Heart left ventricle (tissue), 16 donors: ENCODE measurements at regions not wholly inside any gene's neighbourhood (a gene's known extent, or its start where the extent isn't known, plus 50 kb on each side); places are given as distances from the start of the nearest gene placed in this dataset.
"Not testable (repeated sequence)": the region's sequence is repeated elsewhere in the genome, so short reads cannot be mapped to it uniquely, and the experiment has no call there.

Experiments
- ATAC-seq, 4 donors: fragments of 200-7000 bp; cut with Tn5 transposase; one replicate each; pipeline ENCODE4 v1.9.1; 2020 to 2022; ENCODE audit warnings: moderate library complexity in 4 of 4, mild to moderate bottlenecking in 3 of 4, moderate number of reproducible peaks in 1 of 4
- DNase-seq, 5 donors: peaks; one replicate each; pipeline ENCODE4 v3.0.0-alpha.2; 2020
- H3K27ac ChIP-seq, 12 donors: fragments of 200-600 bp; sonication (generic) in 4 of 12; one replicate each; pipeline versions ENCODE4 v1.5.0 to v1.8.0; 2016 to 2022; ENCODE audit warnings: mild to moderate bottlenecking in 2 of 12
- H3K27me3 ChIP-seq, 9 donors: fragments of 200-600 bp; sonication (generic) in 2 of 9; one replicate each; pipeline versions ENCODE4 v1.5.1 to v1.8.0; 2016 to 2022; ENCODE audit warnings: mild to moderate bottlenecking in 3 of 9
- H3K36me3 ChIP-seq, 9 donors: fragments of 200-600 bp; sonication (generic) in 2 of 9; one replicate each; pipeline versions ENCODE4 v1.5.0 to v1.8.0; 2018 to 2022; ENCODE audit warnings: mild to moderate bottlenecking in 2 of 9
- H3K4me1 ChIP-seq, 12 donors: fragments of 200-600 bp; sonication (generic) in 4 of 12; one replicate each; pipeline versions ENCODE4 v1.5.0 to v1.8.0; 2016 to 2022; ENCODE audit warnings: mild to moderate bottlenecking in 3 of 12
- H3K4me3 ChIP-seq, 12 donors: fragments of 200-600 bp; sonication (generic) in 4 of 12; one replicate each; pipeline versions ENCODE4 v1.5.0 to v1.8.0; 2017 to 2022; ENCODE audit warnings: mild to moderate bottlenecking in 9 of 12, moderate library complexity in 4 of 12
- H3K9me3 ChIP-seq, 12 donors: fragments of 200-600 bp; sonication (generic) in 4 of 12; one replicate each; pipeline versions ENCODE4 v1.5.0 to v1.8.0; 2016 to 2022; ENCODE audit warnings: mild to moderate bottlenecking in 1 of 12
- POLR2A ChIP-seq, 2 donors: fragments of 450-650 bp; IDR thresholded peaks; one replicate each; pipeline ENCODE4 v1.6.1; 2017; ENCODE audit warnings: antibody characterized with exemption in 2 of 2, mild to moderate bottlenecking in 2 of 2, moderate library complexity in 2 of 2
- WGBS, 4 donors: extraction: QIAGEN DNeasy Blood & Tissue Kit in 2 of 4; methylation state at CpG; one replicate each; pipeline versions ENCODE4 v1.1.5 to v1.1.7; 2013 to 2018; 5-methylcytosine and 5-hydroxymethylcytosine counted together
- intact Hi-C, 10 donors: fragments of 100-400 bp; cut with DNase I; formaldehyde crosslinking; loops; one replicate each; pipeline versions ENCODE4 v1.11.1 to v1.14.2; 2022
- TF ChIP-seq, protein P1 (sequence below), 12 donors: fragments of 200-600 bp; sonication (generic) in 4 of 12; IDR thresholded peaks; one replicate each; pipeline versions ENCODE4 v1.5.0 to v1.8.0; 2018 to 2022; ENCODE audit warnings: antibody characterized with exemption in 12 of 12, mild to moderate bottlenecking in 5 of 12
- donor health status: ischemic (EF 13 %, LVEDD 7.1; RV severe dilation, severe dysfunction).
- donor health status: healthy with polysubstance abuse.
- donor health status: DM: no; HTN: yes; CAD: no.
- donor health status: DM: no; HTN: no; CAD: no.
- donor health status: ischemic (EF 25% LVEDD 6.9; RV normal size, moderate dysfunction).
- donor health status: ischemic (EF 25% LVEDD 5.7; RV mildly dilated, moderate dysfunction).
- donor health status: healthy.
- donor health status: DM: yes; HTN: yes; CAD: no.
- donor health status: ischemic (EF 35%, LVEDD 5.7; RV mildly dilated, moderate dysfunction).
- donor health status: nonischemic (EF 11% LVEDD 7.7; RV severe dilation, severe dysfunction).
- donor health status: DM: yes; HTN: yes; CAD: no.
- donor health status: PGD.
- donor health status: ischemic (EF 29% LVEDD 5.4; RV normal size, mild dysfunction).
- donor health status: nonischemic (EF 23%, LVEDD 6.1; RV moderate dilation, normal function).

DNA sequence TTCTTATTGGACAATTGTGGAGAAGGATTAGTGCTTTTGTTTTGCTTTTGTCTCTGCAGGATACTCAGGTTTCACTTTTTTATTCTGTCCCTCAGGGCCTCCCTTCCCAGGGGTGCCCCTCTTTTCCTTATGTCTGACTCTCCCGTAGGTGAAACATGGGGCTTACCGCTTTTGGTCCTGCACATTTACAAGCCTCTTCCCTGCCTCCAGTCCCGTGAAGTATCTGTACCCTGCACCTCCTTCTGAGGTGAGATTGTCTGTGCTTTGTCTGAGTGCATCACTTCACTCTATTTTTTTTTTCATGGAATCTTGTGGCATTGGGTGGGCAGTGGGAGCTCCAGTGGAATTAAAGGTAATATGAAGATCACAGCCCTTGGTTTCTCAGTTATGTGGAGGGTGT is 758.1 kb upstream of the TPTE start:
- TF ChIP-seq, protein P1, sequence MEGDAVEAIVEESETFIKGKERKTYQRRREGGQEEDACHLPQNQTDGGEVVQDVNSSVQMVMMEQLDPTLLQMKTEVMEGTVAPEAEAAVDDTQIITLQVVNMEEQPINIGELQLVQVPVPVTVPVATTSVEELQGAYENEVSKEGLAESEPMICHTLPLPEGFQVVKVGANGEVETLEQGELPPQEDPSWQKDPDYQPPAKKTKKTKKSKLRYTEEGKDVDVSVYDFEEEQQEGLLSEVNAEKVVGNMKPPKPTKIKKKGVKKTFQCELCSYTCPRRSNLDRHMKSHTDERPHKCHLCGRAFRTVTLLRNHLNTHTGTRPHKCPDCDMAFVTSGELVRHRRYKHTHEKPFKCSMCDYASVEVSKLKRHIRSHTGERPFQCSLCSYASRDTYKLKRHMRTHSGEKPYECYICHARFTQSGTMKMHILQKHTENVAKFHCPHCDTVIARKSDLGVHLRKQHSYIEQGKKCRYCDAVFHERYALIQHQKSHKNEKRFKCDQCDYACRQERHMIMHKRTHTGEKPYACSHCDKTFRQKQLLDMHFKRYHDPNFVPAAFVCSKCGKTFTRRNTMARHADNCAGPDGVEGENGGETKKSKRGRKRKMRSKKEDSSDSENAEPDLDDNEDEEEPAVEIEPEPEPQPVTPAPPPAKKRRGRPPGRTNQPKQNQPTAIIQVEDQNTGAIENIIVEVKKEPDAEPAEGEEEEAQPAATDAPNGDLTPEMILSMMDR (IDR thresholded peaks at IDR 0.05): no peak
- TF ChIP-seq POLR2A (IDR thresholded peaks at IDR 0.05): no peak
- Histone ChIP-seq H3K4me1 (no peaks in the 10 kb centered on the region), H3K27ac (no peak overlapping the region), H3K9me3 (peaks cover 0 to 72% (median 5%) of the 10 kb centered on the region in 12 donors), H3K36me3 (no peaks in the 10 kb centered on the region), H3K27me3 (peaks cover 0 to 14% (median 0%) of the 10 kb centered on the region in 9 donors), H3K4me3 (peak overlapping the region in 1 of 12 donors; percentile 0)
- intact Hi-C loops: no loop called here
- no peak for DNase-seq
- WGBS, 4 donors: 53 to 60% (median 57%) methylated on average over 3 of the region's 3 CpGs
- ATAC-seq: no peak

DNA sequence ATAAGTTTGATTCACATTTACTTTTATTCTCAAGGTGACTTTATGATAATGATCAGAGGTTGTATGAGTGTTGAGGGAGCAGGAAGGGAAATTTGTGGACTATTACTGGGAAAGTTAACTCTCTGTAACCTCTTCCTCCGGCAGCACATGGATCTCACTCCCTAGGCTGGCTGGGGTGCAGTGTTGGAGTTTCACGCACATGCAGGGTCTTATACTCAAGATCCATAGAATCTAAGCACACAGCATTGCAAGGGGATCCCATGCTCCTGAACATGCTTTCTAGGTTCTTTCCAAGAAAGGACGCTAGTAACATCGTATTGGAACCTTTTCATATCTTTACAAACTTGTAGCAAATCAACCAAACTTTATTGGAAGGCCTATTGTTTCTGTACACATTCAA is 757.6 kb upstream of the TPTE start:
- ATAC-seq (no peak), DNase-seq (no peak)
- Histone ChIP-seq H3K36me3 (no peaks in the 10 kb centered on the region), H3K9me3 (peaks cover 0 to 72% (median 6%) of the 10 kb centered on the region in 12 donors), H3K27ac (no peak overlapping the region), H3K4me1 (no peaks in the 10 kb centered on the region), H3K27me3 (peaks cover 0 to 11% (median 0%) of the 10 kb centered on the region in 9 donors), H3K4me3 (no peak overlapping the region)
- WGBS, 4 donors: 48 to 56% (median 52%) methylated on average over 4 of the region's 4 CpGs
- intact Hi-C loops: no loop called here
- TF ChIP-seq POLR2A (IDR thresholded peaks at IDR 0.05): no peak
- TF ChIP-seq, protein P1 (IDR thresholded peaks at IDR 0.05): no peak

DNA sequence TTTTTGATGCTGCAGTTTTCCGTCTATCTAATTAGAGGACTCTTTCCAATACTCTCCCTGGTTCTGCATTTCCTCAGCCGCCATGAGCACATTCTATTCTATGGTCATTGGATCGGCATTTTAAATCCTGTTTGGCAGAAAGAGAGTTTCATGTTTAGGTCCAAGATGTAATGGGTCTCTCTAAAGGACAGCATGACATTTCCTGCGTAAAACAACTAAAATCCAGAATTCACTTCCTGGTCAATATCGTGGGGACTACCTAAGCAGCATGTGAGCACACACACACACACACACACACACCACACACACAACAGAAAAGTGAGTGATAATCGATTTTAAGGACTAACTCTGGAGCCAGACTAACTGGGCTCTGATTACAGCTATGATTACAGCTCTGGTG is 757.1 kb upstream of the TPTE start:
- H3K9me3 ChIP-seq: peaks cover 0 to 72% (median 6%) of the 10 kb centered on the region in 12 donors
- H3K4me3 ChIP-seq, intact Hi-C loops, H3K4me1 ChIP-seq, H3K27me3 ChIP-seq, H3K36me3 ChIP-seq, H3K27ac ChIP-seq, ATAC-seq, DNase-seq: not testable (repeated sequence)
- 63 to 69% (median 66%) methylated on average over 6 of the region's 6 CpGs for WGBS, 4 donors

DNA sequence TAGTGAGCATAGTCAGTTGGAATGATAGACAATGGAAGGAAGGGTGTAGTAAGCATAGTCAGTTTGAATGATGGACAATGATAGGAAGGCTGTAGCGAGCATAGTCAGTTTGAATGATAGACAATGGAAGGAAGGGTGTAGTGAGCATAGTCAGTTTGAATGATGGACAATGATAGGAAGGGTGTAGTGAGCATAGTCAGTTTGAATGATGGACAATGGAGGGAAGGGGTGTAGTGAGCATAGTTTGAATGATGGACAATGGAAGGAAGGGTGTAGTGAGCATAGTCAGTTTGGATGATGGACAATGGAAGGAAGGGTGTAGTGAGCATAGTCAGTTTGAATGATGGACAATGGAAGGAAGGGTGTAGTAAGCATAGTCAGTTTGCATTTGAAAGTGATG is 755.8 kb upstream of the TPTE start:
- DNase-seq, H3K27ac ChIP-seq, H3K27me3 ChIP-seq, ATAC-seq, H3K4me1 ChIP-seq, intact Hi-C loops, H3K4me3 ChIP-seq, H3K36me3 ChIP-seq: not testable (repeated sequence)
- H3K9me3 ChIP-seq: peaks cover 0 to 76% (median 6%) of the 10 kb centered on the region in 12 donors
- WGBS, 4 donors: 17 to 42% (median 32%) methylated on average over 1 of the region's 1 CpG

DNA sequence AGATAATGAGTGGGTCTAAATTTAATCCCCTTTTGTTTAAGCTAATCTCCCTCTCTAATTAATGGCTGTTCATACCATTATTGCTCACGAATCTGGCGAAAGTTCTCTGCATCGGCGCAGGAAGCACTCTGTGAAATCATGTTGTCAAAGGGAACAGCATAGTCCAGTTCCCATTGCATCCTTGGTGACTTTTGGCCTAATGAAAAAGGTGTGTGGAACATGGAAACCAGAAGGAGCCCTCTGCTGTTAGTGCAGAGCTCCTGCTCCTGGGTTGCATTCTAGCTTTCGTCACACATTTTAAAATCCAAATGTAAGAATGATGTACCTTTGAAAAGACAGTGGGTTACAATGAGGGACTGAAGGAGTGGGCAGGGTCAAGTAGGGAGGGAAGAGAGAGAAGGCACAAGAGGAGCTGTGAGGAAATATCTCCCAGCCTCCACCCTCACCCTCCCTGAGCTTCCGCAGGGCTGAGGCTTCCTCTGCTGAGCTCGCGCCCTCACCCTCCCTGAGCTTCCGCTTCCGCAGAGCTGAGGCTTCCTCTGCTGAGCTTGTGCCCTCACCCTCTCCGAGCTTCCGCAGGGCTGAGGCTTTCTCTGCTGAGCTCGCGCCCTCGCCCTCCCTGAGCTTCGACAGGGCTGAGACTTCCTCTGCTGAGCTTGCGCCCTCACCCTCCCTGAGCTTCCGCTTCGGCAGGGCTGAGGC is 754.3 kb upstream of the TPTE start:
- ATAC-seq, H3K4me1 ChIP-seq, H3K36me3 ChIP-seq, H3K27ac ChIP-seq, intact Hi-C loops, DNase-seq, H3K4me3 ChIP-seq, H3K27me3 ChIP-seq: not testable (repeated sequence)
- WGBS, 4 donors: 63 to 76% (median 70%) methylated on average over 19 of the region's 19 CpGs
- H3K9me3 ChIP-seq: peaks cover 0 to 78% (median 6%) of the 10 kb centered on the region in 12 donors
